ENCODE measurements at regions not wholly inside any gene's neighbourhood (a gene's known extent, or its start where the extent isn't known, plus 50 kb on each side); places are given as distances from the start of the nearest gene placed in this dataset.

DNA sequence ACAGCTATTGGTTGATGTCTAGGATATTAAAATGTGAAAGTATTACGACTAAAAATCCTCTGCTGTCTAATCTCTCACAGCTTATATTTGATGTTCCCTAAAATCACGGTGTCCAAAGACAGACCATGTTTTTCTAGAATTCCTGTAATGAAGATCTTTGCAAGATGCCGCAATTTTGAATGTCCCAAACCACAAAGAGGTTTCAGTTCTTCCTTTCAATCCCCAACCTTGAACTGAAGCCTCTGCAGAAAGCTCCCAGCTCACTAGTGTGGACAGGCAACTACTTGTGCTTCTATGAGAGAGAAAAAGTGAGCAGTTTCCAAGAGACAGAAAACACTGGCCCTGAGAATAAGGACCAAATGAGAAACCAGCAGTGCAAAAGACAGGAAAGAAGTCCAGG is 370.1 kb downstream of the FOXA2 start:
- no peak for DNase-seq

DNA sequence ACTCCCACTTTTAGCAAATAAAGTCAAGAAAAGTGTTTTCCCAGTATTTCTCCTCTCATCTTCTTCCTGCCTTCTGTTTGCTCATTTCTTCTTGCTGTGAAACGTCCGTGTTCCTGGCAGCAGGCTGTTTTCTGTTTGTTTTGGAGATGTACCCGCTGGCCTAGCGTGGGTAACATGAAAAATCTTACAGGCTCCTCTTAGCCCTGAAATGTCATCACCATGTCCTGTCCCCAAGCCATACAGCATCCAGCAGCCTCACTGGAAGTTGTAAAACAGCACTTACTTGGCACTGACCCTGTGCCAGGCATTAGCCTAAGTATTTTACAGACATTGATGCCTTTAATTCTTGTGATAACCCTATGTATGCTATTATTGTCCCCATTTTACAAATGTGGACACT is 371.1 kb downstream of the FOXA2 start:
- no peak for DNase-seq

DNA sequence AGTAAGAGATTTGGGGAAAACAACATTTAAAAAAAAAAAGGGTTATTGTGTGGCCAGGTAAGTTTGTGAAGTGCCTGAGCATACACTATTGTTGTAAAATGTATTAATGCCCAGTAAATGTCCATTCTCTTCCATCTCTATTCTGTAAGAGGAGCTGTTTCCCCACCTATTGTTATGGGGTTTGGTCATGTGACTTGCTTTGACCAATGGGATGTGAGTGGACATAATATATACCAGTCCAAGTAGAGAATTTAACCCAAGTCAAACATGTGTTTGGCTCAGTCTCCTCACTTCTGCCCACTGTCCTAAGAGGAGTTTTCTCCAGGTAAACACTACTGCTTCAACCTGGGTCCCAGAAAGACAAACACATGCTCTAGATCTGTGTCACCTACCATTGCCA is 377.1 kb downstream of the FOXA2 start:
- no peak for DNase-seq

DNA sequence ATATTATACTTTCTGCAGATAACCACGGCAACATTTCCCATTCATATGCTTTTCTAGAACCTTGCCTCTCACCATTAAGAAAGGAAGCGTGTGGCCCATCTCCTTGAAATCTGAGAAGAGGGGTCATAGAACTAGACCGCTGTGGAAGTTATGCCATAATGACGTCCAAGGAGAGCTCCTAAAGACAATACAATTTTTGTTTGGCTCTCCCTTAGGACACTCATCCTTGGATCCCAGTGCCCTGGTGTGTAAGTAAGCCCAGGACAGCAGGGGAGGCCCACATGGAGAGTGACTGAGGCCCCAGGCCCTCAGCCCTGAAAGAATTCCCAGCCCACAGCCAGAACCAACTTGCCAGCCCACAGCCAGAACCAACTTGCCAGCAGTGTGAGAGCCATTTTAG is 379.6 kb downstream of the FOXA2 start:
- DNase-seq = no peak

DNA sequence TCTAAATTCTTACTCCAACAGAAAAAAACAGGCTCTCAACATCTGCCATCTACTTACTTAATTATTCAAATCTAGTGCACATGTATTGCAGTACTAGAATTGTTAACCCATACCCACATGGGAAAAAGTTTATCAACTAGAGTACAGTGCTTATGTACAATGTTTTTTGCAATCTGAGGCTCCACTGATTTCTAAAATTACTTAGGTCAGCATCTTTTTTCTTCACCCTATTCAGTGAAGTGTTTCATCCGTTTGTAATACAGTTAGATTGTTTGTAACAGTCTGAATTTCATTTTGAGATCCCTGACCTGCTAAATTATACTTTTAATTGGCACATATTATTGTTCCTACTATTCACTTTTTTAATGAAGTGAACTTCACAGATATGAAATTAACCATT is 402.2 kb downstream of the FOXA2 start:
- DNase-seq = no peak

DNA sequence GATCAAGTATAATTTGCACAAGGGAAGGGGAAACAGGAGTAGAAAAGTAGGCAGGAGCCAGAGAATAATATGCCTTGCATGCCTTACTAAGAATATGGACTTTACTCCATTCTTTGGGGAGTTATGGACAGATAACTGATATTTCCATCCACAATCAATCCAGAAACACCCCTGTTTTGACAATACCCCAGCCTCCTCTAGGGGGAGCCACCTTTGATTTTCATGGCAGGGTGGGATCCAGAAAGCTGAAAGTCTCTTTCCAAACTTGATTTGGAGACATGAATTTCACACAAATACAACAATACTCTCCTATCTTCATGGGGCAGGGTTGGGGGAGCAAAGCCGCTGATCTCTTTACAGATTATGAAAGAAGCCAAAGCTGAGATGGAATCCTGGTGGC is 404.1 kb downstream of the FOXA2 start:
- DNase-seq = no peak

DNA sequence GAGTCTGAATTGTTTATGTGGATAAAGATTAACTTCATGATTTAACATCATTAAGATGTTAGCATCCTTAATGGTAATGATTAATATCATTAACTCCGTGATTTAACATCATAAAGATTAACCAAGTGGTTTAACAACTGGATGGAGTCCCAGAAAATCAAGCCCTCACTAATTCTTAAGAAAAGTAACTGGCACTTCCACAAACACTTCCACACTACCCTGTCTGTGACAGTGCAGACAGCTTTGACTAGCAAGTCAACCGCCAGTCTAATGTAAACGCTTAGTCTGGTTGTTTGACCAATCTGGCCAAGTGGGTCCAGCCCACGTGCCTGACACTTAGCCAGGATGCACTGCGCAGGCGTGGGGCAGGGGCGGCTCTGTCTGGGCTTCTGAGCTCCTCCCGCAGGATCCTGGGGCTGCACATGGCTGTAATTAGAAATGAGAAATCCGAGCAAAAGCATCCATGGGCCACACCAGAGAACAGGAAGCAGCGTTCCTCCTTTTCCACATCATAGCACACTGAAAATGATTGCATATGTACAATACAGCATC is 424.2 kb downstream of the FOXA2 start:
- DNase-seq = no peak

DNA sequence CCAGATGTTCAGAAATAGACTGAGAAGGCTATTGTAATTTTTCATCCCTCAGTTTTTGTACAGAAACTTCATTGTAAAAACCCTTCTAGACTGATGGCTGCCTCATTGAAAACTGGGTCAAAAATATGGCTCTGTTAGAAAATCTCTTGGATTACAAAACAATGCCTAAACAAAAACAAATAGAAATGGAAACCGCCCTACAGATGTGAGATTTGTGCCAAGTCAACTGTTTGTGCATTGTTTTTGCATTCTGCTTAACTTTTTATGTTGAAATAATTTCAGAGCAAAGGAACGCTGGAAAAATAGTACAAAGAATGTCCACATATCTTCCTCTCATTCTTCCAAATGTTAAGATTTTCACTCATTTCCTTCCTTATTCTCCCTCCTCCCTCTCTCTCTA is 425.1 kb downstream of the FOXA2 start:
- no peak for DNase-seq

DNA sequence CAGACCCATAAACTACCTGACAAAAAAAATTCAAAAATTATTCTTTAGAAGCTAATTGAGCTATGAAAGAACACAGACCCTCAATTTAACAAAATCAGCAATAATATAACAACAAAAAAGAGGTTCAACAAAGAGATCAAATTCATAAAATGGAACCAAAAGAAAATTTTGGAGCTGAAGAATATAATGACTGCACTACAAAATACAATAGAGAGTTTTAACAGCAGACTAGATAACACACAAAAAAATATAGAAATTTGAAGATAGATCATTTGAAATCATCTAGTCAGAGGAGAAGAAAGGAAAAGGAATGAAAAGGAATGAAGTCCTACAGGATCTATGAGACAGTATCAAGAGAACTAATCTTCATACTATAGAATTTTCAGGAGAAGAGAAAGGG is 422.1 kb downstream of the PAX1 start:
- no peak for DNase-seq

DNA sequence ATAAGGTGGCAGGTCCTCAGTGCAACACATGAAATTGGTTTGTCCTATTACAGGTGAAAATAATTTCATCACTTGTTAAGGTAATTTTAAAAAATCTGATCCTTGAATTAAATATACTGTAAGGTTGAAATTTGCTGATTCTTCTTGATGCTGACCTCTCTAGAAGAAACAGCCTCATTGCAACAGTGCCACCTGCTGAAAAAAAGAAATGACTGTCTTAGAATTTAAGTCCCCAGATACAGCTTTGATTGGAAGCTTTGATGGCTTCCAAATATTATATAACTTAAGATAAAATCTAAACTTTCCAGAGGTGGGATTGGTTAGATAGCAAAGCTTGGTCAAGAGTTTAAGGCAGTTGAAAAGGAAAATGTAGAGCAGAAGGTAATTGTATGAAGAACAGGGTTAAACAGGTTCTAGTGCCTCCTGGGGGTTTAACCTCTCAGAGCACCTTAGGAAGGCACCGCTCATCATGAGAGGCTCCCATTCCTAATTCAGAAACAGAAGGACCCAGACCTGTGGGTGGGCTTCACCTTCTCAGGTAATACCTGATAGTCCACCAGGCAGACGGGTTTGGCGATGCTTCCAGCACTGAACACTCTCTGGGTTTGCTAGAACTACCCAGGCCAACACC is 401.0 kb downstream of the PAX1 start:
- DNase-seq = no peak

DNA sequence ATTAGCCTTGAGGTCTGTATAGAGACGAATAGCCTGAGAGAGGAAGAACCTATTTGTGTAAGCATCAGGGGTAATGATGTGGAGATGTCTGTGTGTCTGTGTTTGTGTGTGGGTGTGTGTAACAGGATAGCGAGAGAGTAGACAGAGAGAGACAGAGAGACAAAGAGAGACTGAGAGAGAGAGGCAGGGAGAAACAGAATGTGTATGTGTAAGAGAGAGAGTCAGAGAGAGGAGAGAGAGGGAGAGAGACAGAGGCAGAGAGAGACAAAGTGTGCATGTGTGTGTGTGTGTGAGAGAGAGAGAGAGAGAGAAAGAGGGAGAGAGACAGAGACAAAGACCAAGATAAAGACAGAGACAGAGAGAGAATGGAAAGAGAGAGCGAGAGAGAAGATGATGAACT is 396.1 kb downstream of the PAX1 start:
- DNase-seq = no peak

DNA sequence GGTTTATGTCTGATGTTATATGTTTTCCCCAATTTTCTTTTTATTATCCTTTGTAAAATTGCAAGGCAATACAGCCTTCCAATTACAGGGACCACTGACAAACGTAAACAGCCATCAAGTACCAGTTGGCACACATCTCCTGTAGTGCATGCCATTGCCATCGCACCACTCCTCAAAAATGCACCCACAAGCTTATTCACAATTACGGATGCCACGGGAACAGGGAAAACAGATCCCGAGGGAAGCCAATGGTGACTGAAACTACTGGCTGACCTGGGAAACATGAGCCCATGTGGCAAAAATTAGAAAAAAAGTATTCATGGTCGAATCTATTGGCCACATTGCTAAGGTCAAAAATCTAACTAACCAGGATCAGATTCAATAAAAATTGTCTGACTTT is 395.2 kb downstream of the PAX1 start:
- no peak for DNase-seq

DNA sequence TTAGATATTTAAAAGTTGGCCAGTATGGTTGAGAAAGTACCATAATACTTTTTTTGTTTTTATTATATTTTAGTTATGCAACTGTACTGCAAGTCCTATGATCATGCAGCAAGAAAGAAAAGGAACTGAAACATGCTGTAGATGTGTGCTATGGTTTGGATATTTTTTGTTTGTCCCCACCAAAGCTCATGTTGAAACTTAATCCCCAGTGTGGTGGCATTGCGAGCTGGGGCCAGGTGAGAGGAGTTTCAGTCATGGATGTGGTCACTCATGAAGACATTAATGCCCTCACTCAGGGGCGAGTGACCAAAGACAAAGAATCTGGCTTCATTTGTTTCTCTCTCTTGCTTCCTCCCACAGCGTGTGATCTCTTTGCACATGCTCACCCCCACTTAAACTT is 393.9 kb downstream of the PAX1 start:
- no peak for DNase-seq

DNA sequence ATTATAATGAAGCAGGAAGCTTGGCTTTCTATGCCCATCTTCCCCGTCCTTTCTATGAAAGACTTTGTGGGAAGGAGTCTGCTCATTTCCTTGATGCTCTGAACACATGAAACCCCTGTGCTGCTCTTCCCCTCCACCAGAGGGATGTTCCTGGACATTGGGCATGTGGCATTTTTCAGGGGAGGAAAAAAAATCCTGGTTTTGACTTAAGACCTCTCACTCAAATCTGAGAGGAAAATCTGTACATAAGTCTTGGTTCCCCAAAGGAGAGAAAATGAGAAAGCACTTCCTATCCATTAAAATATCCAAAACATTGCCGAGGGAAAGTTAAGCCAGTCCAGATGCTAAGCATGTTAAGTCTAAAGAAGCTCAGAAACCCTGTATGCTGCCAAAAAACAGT is 393.0 kb downstream of the PAX1 start:
- no peak for DNase-seq

DNA sequence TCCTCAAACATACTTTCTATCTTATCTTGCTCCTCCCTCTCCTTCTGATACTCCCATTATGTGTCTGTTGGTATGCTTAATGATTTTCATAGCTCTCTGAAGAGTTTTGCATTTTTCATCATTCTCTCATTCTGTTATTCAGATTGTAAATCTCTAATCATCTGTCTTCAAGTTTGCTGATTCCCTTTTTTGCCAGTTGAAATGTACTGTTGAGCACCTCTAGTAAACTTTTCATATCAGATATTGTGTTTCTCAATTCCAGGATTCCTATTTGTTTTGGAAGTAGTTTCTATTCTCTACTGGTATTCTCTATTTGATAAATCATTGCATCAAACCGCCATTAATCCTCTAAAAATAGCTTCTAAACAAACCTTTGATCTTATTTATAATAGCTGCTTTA is 387.7 kb downstream of the PAX1 start:
- DNase-seq = no peak

DNA sequence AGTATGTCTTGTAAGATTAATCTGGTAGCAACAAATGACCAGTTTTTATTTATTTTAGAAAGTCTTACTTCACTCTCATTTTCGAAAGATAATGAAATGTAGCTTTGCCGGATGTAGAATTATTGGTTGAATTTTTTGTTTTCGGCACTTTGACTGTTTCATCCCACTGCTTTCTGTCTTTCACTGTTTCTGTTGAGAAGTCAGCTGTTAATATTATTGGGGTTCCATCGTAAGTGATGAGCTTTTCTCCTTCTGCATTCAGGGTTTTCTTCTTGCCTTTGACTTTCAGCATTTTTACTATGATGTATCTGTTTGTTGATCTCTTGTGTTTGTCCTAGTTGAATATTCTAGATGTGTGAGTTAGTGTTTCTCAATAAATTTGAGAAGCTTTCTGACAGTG is 383.4 kb downstream of the PAX1 start:
- no peak for DNase-seq

DNA sequence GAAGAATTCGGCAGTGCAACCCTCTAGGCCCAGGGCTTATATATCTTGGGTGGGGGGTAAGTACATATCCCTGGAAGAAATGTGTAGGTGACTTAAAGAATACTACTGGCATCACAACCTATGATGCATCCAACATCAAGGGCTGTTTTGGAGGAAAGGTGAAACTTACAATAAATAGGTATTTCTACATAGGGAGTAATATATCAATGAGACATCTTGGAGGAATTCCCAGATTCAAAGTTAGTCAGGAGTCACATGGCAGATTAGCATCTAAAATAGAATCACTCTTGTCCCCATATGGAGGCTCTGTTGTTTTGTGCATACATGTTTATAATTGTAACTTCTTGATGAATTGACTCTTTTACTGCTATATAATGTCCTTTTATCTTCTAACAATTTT is 375.5 kb downstream of the PAX1 start:
- DNase-seq = no peak

DNA sequence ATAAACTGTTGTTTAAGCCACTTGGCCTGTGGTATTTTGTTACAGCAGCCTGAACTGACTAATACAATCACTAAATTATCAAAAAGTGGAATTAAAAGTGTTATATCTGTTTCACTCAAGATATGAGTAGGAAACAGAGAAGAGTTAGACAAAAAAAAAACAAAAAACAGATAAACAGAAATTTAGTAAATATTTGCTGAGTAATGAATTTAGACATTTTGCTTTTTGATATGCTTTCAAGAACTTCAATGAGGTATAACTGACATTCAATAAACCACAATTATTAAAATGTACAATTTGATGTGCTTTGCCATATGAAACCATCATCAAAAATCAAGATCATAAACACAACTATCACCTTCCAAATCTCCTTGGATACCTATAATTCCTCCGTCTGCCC is 369.2 kb downstream of the PAX1 start:
- no peak for DNase-seq

DNA sequence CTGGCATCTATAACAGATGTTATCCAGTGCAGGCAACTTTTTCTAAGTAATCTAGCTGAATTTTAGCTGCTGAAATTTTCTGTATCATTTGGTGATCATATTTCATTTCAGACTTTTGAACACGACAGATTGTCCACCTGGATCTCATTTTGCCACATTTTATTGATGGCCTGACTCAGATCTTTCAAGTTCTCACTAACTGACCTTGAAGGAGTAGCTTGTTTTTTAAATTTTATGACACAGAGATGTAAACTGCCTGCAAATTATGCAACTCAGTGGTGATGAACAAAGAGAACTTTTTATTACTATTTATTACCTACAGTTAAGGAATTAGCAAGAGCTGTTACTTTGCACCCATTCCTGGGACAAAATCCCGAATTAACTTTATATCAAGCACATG is 366.4 kb downstream of the PAX1 start:
- no peak for DNase-seq

DNA sequence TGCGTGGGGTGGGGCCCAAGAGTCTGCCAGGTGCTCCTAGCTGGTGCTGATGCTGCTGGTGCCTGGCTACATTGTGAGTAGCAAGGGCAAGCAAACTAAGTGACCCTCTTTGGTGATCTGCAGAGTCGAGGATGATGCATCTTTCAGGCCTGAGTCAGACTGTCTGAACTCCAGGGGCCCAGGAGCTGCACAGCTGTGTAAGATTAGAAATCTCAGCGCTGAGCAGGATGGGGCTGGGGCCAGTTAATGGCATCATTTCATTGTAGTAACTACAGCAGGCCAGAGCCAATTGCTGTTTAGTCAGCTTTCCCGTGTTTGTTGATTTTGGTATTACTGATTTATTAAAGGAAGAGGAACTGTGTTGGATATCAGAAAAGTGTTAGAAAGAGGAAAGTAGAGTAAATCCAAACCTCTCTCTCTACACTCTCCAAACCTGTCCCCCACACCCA is 365.2 kb downstream of the PAX1 start:
- DNase-seq = no peak

DNA sequence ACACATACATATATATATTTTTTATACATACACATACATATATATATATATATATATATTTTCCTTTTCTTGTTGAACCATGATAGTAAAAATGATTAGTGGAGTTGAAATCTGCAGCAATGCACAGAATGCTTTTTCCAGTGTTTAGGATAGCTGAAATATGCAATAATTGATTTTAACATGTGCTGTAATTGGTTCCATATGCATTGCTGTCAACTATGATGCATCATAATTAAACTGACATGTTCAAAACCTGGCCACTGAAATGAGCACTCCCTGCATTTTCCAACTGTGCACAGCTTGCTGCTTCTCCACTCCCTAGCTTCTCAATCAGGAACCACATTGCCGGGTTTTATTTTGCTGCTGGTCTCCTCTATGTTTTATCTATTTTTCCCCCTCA is 358.3 kb downstream of the PAX1 start:
- DNase-seq = no peak

DNA sequence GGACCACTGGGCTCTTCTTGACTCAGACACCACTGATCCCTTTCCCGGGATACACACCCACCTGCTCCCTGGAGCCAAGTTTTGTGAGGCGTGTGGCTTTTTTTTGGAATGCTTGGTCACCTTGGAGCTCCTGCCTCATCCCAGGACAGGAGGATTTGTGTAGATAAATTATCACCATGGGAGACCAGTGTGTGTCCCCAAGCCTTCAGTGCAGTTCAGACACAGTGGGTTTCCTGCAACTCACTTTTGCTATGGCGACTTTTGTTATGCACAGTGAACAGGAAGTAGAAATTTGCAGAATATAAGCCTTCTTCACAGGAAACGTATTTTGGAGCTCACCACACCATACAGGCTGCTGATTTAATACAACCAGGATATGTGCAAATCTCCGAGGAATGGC is 357.4 kb downstream of the PAX1 start:
- DNase-seq = no peak

DNA sequence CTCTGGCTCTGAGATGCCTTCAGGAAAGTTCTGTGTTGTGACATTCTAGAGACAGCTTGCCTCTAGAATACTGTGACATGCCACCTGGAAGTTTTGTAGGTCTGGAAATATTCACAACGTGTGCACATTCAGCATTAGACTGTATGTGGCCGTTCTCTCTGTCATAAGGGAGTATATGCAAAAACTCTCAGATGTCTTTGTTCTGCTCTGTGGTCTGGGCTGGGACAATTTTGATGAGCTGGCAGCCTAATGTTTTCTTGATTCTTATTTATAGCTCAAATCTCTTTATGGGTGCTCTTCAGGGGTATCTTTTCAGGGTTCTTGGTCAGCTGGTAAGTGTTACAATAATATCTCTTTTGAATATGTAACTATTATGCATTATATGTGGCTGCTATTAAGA is 355.1 kb downstream of the PAX1 start:
- DNase-seq = no peak

DNA sequence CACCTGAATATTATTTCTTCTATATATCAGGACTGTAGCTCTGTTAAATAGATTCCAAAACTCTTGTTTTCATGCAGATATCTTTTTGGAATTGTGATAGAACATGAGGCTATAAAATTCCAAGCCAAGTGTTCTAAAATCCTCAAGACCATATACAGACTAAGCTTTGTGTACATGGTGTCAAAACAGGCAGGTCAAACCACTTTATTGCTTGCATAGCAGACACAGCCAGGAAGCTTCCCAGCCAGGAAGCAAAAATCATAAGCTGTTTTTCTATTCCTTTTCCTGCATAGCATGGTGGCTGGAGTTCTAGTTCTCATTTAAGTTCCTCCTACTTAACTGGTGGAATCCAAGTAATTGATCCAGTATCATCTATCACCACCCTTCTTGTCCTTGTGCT is 353.3 kb downstream of the PAX1 start:
- DNase-seq = no peak

DNA sequence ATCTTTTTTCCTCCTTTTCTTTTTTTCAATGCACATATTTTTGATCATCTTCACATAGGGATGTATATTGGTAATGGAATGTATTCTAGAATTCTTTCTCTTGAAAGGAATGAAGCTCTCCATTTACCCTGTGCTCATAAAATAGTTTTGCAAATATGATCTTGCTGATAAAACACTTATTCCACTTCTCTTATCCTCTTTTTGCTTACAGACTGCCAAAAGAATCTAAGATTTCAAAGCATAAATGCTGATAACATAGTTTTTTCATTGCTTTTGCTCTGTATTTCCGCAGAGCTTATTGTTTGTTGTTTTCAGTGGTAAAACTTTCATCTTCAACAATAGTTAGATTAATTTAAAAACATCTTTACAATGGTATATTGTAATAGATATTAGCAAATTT is 350.5 kb downstream of the PAX1 start:
- no peak for DNase-seq

Measured in NK-92 treated with Interleukin-12 subunit alpha and Interleukin-12 subunit beta, amount 100 ng/mL, for 24 hours (cell line).